ENCODE measurements at regions not wholly inside any gene's neighbourhood (a gene's known extent, or its start where the extent isn't known, plus 50 kb on each side); places are given as distances from the start of the nearest gene placed in this dataset.

- DNase-seq (ENCODE audit: low spot score) = no peak
- Histone ChIP-seq H3K27ac (no peak overlapping the region), H3K4me3 (no peak overlapping the region)
- TF ChIP-seq CTCF (IDR thresholded peaks at IDR 0.05) = no peak
These were observed 105.5 kb upstream of the EEF1E1 start for GRCh38 chr6:8207869-8208191.

- DNase-seq (ENCODE audit: low spot score) = no peak
- no peak overlapping the region for H3K4me3 ChIP-seq
- no peak for TF ChIP-seq CTCF (IDR thresholded peaks at IDR 0.05)
- H3K27ac ChIP-seq = no peak overlapping the region
These were observed 105.0 kb upstream of the EEF1E1 start for GRCh38 chr6:8207191-8207868.

- Histone ChIP-seq H3K27ac (no peak overlapping the region), H3K4me3 (no peak overlapping the region)
- no peak for TF ChIP-seq CTCF (IDR thresholded peaks at IDR 0.05)
- no peak for DNase-seq (ENCODE audit: low spot score)
These were observed 101.0 kb upstream of the EEF1E1 start for GRCh38 chr6:8203337-8203736.

GRCh38 chr6:8201679-8202078 lies 99.3 kb upstream of the EEF1E1 start:
- no peak for DNase-seq (ENCODE audit: low spot score)
- Histone ChIP-seq H3K27ac (no peak overlapping the region), H3K4me3 (no peak overlapping the region)
- no peak for TF ChIP-seq CTCF (IDR thresholded peaks at IDR 0.05)

- Histone ChIP-seq H3K27ac (no peak overlapping the region), H3K4me3 (no peak overlapping the region)
- TF ChIP-seq CTCF (IDR thresholded peaks at IDR 0.05) = no peak
- no peak for DNase-seq (ENCODE audit: low spot score)
These were observed 97.9 kb upstream of the EEF1E1 start for GRCh38 chr6:8200255-8200654.

- no peak overlapping the region for H3K27ac ChIP-seq
- TF ChIP-seq CTCF (IDR thresholded peaks at IDR 0.05) = no peak
- no peak overlapping the region for H3K4me3 ChIP-seq
- DNase-seq (ENCODE audit: low spot score) = no peak
These were observed 93.4 kb upstream of the EEF1E1 start for GRCh38 chr6:8195714-8196102.

- no peak for DNase-seq (ENCODE audit: low spot score)
- Histone ChIP-seq H3K4me3 (no peak overlapping the region), H3K27ac (no peak overlapping the region)
- no peak for TF ChIP-seq CTCF (IDR thresholded peaks at IDR 0.05)
These were observed 92.8 kb upstream of the EEF1E1 start for GRCh38 chr6:8195040-8195713.
